Body of pancreas (tissue), 4 donors: ENCODE measurements at regions not wholly inside any gene's neighbourhood (a gene's known extent, or its start where the extent isn't known, plus 50 kb on each side); places are given as distances from the start of the nearest gene placed in this dataset.

ENCODE experiments used
- ATAC-seq: fragments of 150-250 bp; one replicate; pipeline ENCODE4 v1.9.1; 2016
- DNase-seq, 4 donors: peaks; one replicate each; pipeline ENCODE4 v3.0.0-alpha.2; 2019
- H3K27ac ChIP-seq, 4 donors: fragments of 200-600 bp; sonication (generic); 1 replicate in 3 of 4; 2 replicates in 1 of 4; pipeline versions ENCODE4 v1.5.1 to v1.6.1; 2016 to 2019; ENCODE audit warnings: mild to moderate bottlenecking in 1 of 4, mixed read lengths in 1 of 4, moderate library complexity in 1 of 4
- H3K27me3 ChIP-seq, 2 donors: fragments of 200-600 bp; sonication (generic); one replicate each; pipeline ENCODE4 v1.6.0; 2016; ENCODE audit warnings: mild to moderate bottlenecking in 1 of 2
- H3K36me3 ChIP-seq, 2 donors: fragments of 200-600 bp; sonication (generic); replicated peaks in 1 of 2; 2 replicates each; pipeline ENCODE4 v1.5.1; 2016; ENCODE audit warnings: low read depth in 2 of 2; ENCODE audit not compliant: insufficient read depth in 1 of 2
- H3K4me1 ChIP-seq: fragments of 200-600 bp; sonication (generic); one replicate; pipeline ENCODE4 v1.6.0; 2016
- H3K4me3 ChIP-seq, 2 donors: fragments of 200-600 bp; sonication (generic); 1 replicate in 1 of 2; 2 replicates in 1 of 2; pipeline ENCODE4 v1.5.1; 2016 to 2019
- H3K9me3 ChIP-seq, 3 donors: fragments of 200-600 bp; sonication (generic); 1 replicate in 2 of 3; 2 replicates in 1 of 3; pipeline ENCODE4 v1.5.1; 2016
- POLR2A ChIP-seq, 3 donors: fragments of 450-650 bp; IDR thresholded peaks; one replicate each; pipeline ENCODE4 v1.6.1; 2016; ENCODE audit warnings: antibody characterized with exemption in 3 of 3, mild to moderate bottlenecking in 2 of 3
- WGBS, 2 donors: methylation state at CpG; one replicate each; pipeline ENCODE4 v1.1.5; 2017; 5-methylcytosine and 5-hydroxymethylcytosine counted together
- intact Hi-C: fragments of 100-400 bp; cut with DNase I; formaldehyde crosslinking; loops from one replicate; pipeline ENCODE4 v1.15.1; 2023
- TF ChIP-seq, protein P1 (sequence below), 7 experiments: fragments of 450-650 bp in 4 of 7; fragments of 200-600 bp in 3 of 7; sonication (generic) in 3 of 7; IDR thresholded peaks; one replicate each; pipeline ENCODE4 v1.5.1; 2016 to 2019; ENCODE audit warnings: antibody characterized with exemption in 7 of 7

DNA sequence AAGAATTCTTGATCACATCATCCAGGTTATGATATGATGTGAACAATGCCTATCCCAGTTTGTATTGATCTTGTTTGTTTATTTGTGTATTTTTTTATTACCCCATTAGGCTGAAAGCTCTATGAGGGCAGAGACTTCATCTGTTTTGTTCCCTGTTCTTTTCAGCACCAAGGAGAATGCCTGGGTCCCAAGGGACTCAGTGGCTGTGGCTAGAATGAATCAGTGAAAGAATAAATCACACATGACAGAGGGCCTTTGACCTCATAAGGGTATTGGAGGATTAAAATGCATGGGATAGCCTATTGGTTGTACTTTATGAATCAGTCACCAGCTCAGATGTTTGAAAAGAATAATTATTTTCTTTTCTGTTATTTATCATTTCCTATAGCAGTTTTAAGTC, 292.2 kb downstream of the GAS1 start:
- Histone ChIP-seq H3K27me3 (no peaks in the 10 kb centered on the region), H3K4me1 (no peaks in the 10 kb centered on the region), H3K27ac (no peak overlapping the region), H3K4me3 (no peak overlapping the region), H3K36me3 (no peaks in the 10 kb centered on the region), H3K9me3 (no peaks in the 10 kb centered on the region)
- intact Hi-C loops, result no loop called here
- TF ChIP-seq, protein P1, sequence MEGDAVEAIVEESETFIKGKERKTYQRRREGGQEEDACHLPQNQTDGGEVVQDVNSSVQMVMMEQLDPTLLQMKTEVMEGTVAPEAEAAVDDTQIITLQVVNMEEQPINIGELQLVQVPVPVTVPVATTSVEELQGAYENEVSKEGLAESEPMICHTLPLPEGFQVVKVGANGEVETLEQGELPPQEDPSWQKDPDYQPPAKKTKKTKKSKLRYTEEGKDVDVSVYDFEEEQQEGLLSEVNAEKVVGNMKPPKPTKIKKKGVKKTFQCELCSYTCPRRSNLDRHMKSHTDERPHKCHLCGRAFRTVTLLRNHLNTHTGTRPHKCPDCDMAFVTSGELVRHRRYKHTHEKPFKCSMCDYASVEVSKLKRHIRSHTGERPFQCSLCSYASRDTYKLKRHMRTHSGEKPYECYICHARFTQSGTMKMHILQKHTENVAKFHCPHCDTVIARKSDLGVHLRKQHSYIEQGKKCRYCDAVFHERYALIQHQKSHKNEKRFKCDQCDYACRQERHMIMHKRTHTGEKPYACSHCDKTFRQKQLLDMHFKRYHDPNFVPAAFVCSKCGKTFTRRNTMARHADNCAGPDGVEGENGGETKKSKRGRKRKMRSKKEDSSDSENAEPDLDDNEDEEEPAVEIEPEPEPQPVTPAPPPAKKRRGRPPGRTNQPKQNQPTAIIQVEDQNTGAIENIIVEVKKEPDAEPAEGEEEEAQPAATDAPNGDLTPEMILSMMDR (IDR thresholded peaks at IDR 0.05), result no peak
- no peak for TF ChIP-seq POLR2A (IDR thresholded peaks at IDR 0.05)
- no peak for DNase-seq
- ATAC-seq, result no peak

DNA sequence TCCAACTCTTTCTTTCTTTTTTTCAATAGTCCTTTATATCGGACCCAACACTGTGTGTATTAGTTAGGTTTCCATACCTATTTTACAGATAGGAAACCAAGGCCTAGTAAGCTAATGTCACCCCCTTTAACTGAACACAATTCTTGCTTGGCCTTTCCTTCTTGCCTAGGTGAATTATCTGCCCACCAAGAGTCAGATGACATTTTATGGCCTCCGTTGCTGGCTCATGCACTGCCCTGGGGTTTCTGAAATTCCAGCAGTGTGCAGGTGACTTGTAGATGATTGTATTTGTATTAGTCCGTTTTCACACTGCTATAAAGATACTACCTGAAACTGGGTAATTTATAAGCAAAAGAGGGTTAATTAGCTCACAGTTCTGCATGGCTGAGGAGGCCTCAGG, 293.8 kb downstream of the GAS1 start:
- 60 to 91% methylated on average over 3 of the region's 3 CpGs for WGBS, 2 donors
- TF ChIP-seq, protein P1 (IDR thresholded peaks at IDR 0.05), result no peak
- TF ChIP-seq POLR2A (IDR thresholded peaks at IDR 0.05), result no peak

DNA sequence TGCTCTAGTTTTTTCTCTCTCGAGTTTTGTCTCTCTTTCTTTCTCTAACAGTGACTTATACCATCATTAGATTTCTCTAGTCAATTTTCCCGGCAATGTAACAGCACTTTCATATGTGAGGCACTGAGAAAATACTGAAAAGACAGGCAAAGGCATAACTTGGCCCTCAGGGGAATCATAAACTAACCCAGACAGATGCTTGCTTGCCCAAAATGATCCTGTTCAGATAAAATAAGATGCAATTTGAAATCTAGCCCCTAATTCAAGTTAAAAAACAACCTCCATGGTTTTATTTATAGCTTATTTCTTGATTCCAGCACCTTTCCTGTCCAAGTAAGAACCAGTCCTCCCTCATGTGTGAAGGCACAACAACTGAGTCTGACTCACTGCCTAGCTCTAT, 294.6 kb downstream of the GAS1 start:
- no peaks in the 10 kb centered on the region for H3K9me3 ChIP-seq
- ATAC-seq (no peak), DNase-seq (no peak)
- H3K27ac ChIP-seq, result no peak overlapping the region
- no peaks in the 10 kb centered on the region for H3K27me3 ChIP-seq
- H3K4me3 ChIP-seq, result no peak overlapping the region
- no peaks in the 10 kb centered on the region for H3K4me1 ChIP-seq
- intact Hi-C loops, result no loop called here
- WGBS, 2 donors, result 79 to 89% methylated on average over 2 of the region's 2 CpGs
- TF ChIP-seq POLR2A (IDR thresholded peaks at IDR 0.05), result no peak
- TF ChIP-seq, protein P1 (IDR thresholded peaks at IDR 0.05), result no peak
- H3K36me3 ChIP-seq, result no peaks in the 10 kb centered on the region

More for the DNA sequence above, 293.8 kb downstream of the GAS1 start:
- Histone ChIP-seq H3K36me3 (no peaks in the 10 kb centered on the region), H3K4me1 (no peaks in the 10 kb centered on the region), H3K27me3 (no peaks in the 10 kb centered on the region), H3K9me3 (no peaks in the 10 kb centered on the region), H3K27ac (no peak overlapping the region), H3K4me3 (no peak overlapping the region)
- intact Hi-C loops, result no loop called here
- DNase-seq, result no peak
- ATAC-seq, result no peak

DNA sequence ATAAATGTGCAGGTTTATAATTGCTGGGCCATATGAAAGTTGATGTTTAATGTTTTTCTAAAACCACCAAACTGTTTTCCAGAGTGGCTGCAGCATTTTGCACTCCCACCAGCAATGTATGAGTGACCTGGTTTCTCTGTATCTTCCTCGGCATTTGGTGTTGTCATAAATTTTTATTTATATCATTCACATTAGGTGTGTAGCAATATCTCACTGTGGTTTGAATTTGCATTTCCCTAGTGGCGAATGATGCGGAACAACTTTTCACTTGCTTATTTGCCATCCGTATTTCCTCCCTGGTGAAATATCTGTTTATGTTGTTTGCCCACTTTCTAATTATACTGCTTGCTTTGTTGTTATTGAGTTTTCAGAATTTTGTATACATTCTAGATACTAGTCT, 295.7 kb upstream of the TUT7 start:
- Histone ChIP-seq H3K4me1 (no peaks in the 10 kb centered on the region), H3K36me3 (no peaks in the 10 kb centered on the region), H3K27me3 (no peaks in the 10 kb centered on the region), H3K9me3 (no peaks in the 10 kb centered on the region), H3K4me3 (no peak overlapping the region), H3K27ac (no peak overlapping the region)
- ATAC-seq (no peak), DNase-seq (no peak)
- TF ChIP-seq, protein P1 (IDR thresholded peaks at IDR 0.05), result no peak
- no peak for TF ChIP-seq POLR2A (IDR thresholded peaks at IDR 0.05)
- intact Hi-C loops, result no loop called here
- WGBS, 2 donors, result 89 to 92% methylated on average over 4 of the region's 4 CpGs

DNA sequence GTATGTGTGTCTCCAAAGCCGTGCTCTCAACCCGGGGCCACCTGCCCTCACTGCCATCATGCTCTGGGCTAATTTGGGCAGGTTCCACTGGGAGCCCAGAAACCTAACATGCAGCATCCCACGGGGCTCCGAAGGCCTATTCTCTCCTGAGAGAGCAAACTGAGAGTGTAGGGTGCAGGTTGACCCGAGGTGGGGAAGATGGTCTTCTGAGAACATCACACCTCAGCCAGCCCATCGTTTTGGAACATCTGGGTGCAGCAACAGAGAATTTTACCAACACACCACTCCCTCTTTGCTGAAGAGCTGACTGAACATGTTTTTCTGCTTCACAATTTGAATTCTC, 294.6 kb upstream of the TUT7 start:
- DNase-seq, result no peak
- no peaks in the 10 kb centered on the region for H3K36me3 ChIP-seq
- H3K27ac ChIP-seq, result no peak overlapping the region
- H3K4me3 ChIP-seq, result no peak overlapping the region
- no peaks in the 10 kb centered on the region for H3K9me3 ChIP-seq
- H3K4me1 ChIP-seq, result no peaks in the 10 kb centered on the region
- no peaks in the 10 kb centered on the region for H3K27me3 ChIP-seq
- TF ChIP-seq POLR2A (IDR thresholded peaks at IDR 0.05), result no peak
- TF ChIP-seq, protein P1 (IDR thresholded peaks at IDR 0.05), result no peak
- ATAC-seq, result no peak
- intact Hi-C loops, result no loop called here
- WGBS, 2 donors, result 76 to 94% methylated on average over 5 to 6 of the region's 6 CpGs
